Vagina (tissue), 2 donors: ENCODE measurements at regions not wholly inside any gene's neighbourhood (a gene's known extent, or its start where the extent isn't known, plus 50 kb on each side); places are given as distances from the start of the nearest gene placed in this dataset.

Experiments
- POLR2A ChIP-seq, 2 donors: fragments of 450-650 bp; IDR thresholded peaks; one replicate each; pipeline ENCODE4 v1.6.1; 2017; ENCODE audit warnings: antibody characterized with exemption in 2 of 2, mild to moderate bottlenecking in 2 of 2, moderate library complexity in 2 of 2
- POLR2AphosphoS5 ChIP-seq, 2 donors: sonication (generic); formaldehyde crosslinking; IDR thresholded peaks; one replicate each; pipeline ENCODE4 v1.9.0; 2017; ENCODE audit warnings: antibody characterized with exemption in 2 of 2, mild to moderate bottlenecking in 2 of 2, low read depth in 1 of 2; ENCODE audit not compliant: insufficient read depth in 1 of 2
- TF ChIP-seq, protein P1 (sequence below), 3 experiments: fragments of 450-650 bp in 2 of 3; fragments of 200-600 bp in 1 of 3; sonication (generic) in 1 of 3; IDR thresholded peaks; one replicate each; pipeline ENCODE4 v1.5.1; 2017 to 2019; ENCODE audit warnings: antibody characterized with exemption in 3 of 3, mild to moderate bottlenecking in 2 of 3, moderate library complexity in 2 of 3

DNA sequence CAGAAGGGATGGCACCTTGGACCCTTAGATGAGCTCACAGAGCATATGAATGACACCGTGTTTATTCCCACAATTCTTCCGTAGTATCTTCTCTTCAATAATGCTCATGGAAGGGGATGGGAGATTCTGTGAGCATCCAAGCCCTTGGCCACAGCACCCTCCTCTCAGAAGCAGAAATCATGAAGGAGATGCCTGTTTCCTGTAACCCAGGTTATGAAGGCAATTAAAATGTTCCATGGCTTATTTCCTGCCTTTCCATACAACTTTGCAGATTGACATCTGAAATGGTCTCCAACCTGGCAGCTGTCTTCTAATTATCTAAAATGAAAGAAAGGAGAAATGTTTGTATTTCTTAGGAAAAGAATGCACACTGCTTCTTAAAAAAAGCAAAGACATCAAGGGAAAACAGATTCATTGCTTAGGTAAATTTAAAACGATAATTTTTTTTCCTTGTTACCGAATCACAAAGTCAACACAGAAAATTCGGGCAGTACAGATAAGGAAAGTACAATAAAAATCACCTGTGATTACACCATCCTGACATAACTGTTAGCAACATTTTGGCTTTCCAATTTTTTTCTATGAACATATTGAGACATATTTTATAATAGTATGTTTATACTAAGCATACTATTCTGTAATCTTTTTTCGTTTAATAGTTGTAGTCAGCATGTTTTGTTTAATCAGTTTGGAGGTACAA lies 128.5 kb downstream of the SQOR start:
- TF ChIP-seq POLR2A (IDR thresholded peaks at IDR 0.05), result no peak
- TF ChIP-seq, protein P1, sequence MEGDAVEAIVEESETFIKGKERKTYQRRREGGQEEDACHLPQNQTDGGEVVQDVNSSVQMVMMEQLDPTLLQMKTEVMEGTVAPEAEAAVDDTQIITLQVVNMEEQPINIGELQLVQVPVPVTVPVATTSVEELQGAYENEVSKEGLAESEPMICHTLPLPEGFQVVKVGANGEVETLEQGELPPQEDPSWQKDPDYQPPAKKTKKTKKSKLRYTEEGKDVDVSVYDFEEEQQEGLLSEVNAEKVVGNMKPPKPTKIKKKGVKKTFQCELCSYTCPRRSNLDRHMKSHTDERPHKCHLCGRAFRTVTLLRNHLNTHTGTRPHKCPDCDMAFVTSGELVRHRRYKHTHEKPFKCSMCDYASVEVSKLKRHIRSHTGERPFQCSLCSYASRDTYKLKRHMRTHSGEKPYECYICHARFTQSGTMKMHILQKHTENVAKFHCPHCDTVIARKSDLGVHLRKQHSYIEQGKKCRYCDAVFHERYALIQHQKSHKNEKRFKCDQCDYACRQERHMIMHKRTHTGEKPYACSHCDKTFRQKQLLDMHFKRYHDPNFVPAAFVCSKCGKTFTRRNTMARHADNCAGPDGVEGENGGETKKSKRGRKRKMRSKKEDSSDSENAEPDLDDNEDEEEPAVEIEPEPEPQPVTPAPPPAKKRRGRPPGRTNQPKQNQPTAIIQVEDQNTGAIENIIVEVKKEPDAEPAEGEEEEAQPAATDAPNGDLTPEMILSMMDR (IDR thresholded peaks at IDR 0.05), result no peak
- no peak for TF ChIP-seq POLR2AphosphoS5 (IDR thresholded peaks at IDR 0.05; ENCODE audit: insufficient read depth in 1 of 2, low read depth in 1 of 2)
